Loucy (cell line): ENCODE measurements at regions not wholly inside any gene's neighbourhood (a gene's known extent, or its start where the extent isn't known, plus 50 kb on each side); places are given as distances from the start of the nearest gene placed in this dataset.

Experiments used
- EZH2phosphoT487 ChIP-seq: fragments of 200-600 bp; IDR thresholded peaks from 2 replicates; pipeline ENCODE4 v1.6.1; 2018; ENCODE audit warnings: antibody characterized with exemption, mild to moderate bottlenecking, moderate library complexity, borderline replicate concordance
- TF ChIP-seq, protein P1 (sequence below): fragments of 200-600 bp; sonication (generic); conservative IDR thresholded peaks from 2 replicates; pipeline ENCODE4 v1.5.1; 2014; ENCODE audit warnings: mild to moderate bottlenecking, antibody characterized with exemption, low read length

DNA sequence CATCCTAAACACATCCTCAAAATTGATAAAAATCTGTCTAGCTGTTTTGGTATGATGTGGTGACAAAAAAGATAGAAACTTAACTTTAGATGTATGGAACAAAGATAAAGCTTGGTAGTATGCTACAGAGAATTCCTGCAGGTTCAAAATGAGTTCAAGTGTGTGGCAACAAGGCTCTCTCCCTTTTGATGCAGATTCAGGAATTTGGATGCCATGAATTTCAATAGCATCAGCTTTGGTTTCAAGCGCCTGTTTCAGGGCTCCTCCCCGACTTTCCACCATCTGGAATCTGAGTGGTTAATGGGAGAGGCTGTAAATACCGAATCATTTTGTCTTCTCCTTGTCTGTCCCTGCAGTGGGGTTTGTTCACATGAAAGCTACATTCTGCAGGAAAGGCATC, 180.6 kb downstream of the MTX2 start:
- no peak for TF ChIP-seq EZH2phosphoT487
- TF ChIP-seq, protein P1, sequence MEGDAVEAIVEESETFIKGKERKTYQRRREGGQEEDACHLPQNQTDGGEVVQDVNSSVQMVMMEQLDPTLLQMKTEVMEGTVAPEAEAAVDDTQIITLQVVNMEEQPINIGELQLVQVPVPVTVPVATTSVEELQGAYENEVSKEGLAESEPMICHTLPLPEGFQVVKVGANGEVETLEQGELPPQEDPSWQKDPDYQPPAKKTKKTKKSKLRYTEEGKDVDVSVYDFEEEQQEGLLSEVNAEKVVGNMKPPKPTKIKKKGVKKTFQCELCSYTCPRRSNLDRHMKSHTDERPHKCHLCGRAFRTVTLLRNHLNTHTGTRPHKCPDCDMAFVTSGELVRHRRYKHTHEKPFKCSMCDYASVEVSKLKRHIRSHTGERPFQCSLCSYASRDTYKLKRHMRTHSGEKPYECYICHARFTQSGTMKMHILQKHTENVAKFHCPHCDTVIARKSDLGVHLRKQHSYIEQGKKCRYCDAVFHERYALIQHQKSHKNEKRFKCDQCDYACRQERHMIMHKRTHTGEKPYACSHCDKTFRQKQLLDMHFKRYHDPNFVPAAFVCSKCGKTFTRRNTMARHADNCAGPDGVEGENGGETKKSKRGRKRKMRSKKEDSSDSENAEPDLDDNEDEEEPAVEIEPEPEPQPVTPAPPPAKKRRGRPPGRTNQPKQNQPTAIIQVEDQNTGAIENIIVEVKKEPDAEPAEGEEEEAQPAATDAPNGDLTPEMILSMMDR: no peak
